ENCODE measurements at regions not wholly inside any gene's neighbourhood (a gene's known extent, or its start where the extent isn't known, plus 50 kb on each side); places are given as distances from the start of the nearest gene placed in this dataset.
A peak's percentile ranks its signal among the peaks of the same experiment; 100 is the strongest.
"Not testable (repeated sequence)": the region's sequence is repeated elsewhere in the genome, so short reads cannot be mapped to it uniquely, and the experiment has no call there.

- not testable (repeated sequence) for H3K27ac ChIP-seq
These were observed 117.1 kb upstream of the SERF1B start for GRCh38 chr5:69907941-69908340.

GRCh38 chr5:69913771-69914170, 111.3 kb upstream of the SERF1B start:
- DNase-seq (ENCODE audit: low spot score in 2 of 2), result peak in 1 of 2 donors; percentile 40
- H3K4me1 ChIP-seq, H3K9me3 ChIP-seq, H3K4me3 ChIP-seq, H3K36me3 ChIP-seq, H3K27ac ChIP-seq, H3K27me3 ChIP-seq: not testable (repeated sequence)
- 98% methylated on average over 7 of the region's 10 CpGs for WGBS

More at GRCh38 chr5:69907941-69908340, 117.1 kb upstream of the SERF1B start:
- H3K36me3 ChIP-seq, H3K9me3 ChIP-seq, H3K4me3 ChIP-seq, H3K27me3 ChIP-seq, H3K4me1 ChIP-seq: not testable (repeated sequence)
- WGBS, result 100% methylated on average over 7 of the region's 9 CpGs
- peak in 1 of 2 donors; percentile 8 for DNase-seq (ENCODE audit: low spot score in 2 of 2)
